Endothelial cell of umbilical vein (primary cell): ENCODE measurements at regions not wholly inside any gene's neighbourhood (a gene's known extent, or its start where the extent isn't known, plus 50 kb on each side); places are given as distances from the start of the nearest gene placed in this dataset.

ENCODE experiments used
- BruUV-seq: library from RNA; stranded (reverse); fragments of 400-500 nt; replicated peaks from 2 replicates; lab custom pipeline; 2021; lab: Mats Ljungman, UMichigan
- CTCF ChIA-PET: fragments of 300-600, 350-600 bp; sonication (Branson Sonifier 250); formaldehyde crosslinking; loops from one replicate; lab custom pipeline; 2021; ENCODE audit warnings: antibody characterized with exemption, inconsistent platforms; lab: Charles Lee
- POLR2A ChIA-PET: fragments of 300-600, 350-600 bp; sonication (Branson Sonifier 250); formaldehyde crosslinking; loops from one replicate; lab custom pipeline; 2021; ENCODE audit warnings: antibody characterized with exemption, inconsistent platforms; lab: Charles Lee
- DNase-seq: peaks from one replicate; pipeline ENCODE4 v3.0.0-alpha.2; 2011; ENCODE audit warnings: low read depth, low spot score
- FAIRE-seq: peaks from 2 replicates; lab custom pipeline; 2011; peaks lifted over from hg19 to GRCh38; lab: Jason Lieb, UNC
- H2AFZ ChIP-seq: 2 replicates; pipeline ENCODE4 v1.6.0; 2012; ENCODE audit warnings: low read depth, low read length, control low read depth, inconsistent platforms
- H3K27ac ChIP-seq: 2 replicates; pipeline ENCODE4 v1.5.1; 2011; ENCODE audit warnings: low read depth, mild to moderate bottlenecking, control low read depth, low read length, moderate library complexity; ENCODE audit not compliant: insufficient read depth
- H3K27me3 ChIP-seq, 2 experiments: 2 replicates each; pipeline versions ENCODE4 v1.6.0 to v1.6.1; 2011; ENCODE audit warnings: low read length in 2 of 2, mixed read lengths in 1 of 2; ENCODE audit not compliant: control insufficient read depth in 2 of 2, insufficient read depth in 2 of 2
- H3K36me3 ChIP-seq, 2 experiments: 2 replicates in 1 of 2; 3 replicates in 1 of 2; pipeline ENCODE4 v1.5.1; 2011; ENCODE audit warnings: low read length in 2 of 2, mild to moderate bottlenecking in 1 of 2, moderate library complexity in 1 of 2; ENCODE audit not compliant: control insufficient read depth in 2 of 2, insufficient read depth in 2 of 2; ENCODE audit errors: extremely low read depth in 1 of 2
- H3K4me1 ChIP-seq: 3 replicates; pipeline ENCODE4 v1.5.1; 2011; ENCODE audit warnings: mild to moderate bottlenecking, low read length; ENCODE audit not compliant: control insufficient read depth, insufficient read depth; ENCODE audit errors: extremely low read depth
- H3K4me2 ChIP-seq: 2 replicates; pipeline ENCODE4 v1.6.1; 2011; ENCODE audit warnings: low read length, control low read depth, mixed read lengths; ENCODE audit not compliant: insufficient read depth
- H3K4me3 ChIP-seq, 3 experiments: fragments of 200-600 bp in 1 of 3; sonication (generic), shearing (Covaris generic) in 1 of 3; replicated peaks in 1 of 3; 2 replicates each; pipeline ENCODE4 v1.5.1; 2011 to 2016; ENCODE audit warnings: control low read depth in 3 of 3, low read length in 3 of 3, mild to moderate bottlenecking in 2 of 3, inconsistent platforms in 1 of 3, low read depth in 1 of 3, moderate library complexity in 1 of 3; ENCODE audit not compliant: insufficient read depth in 1 of 3
- H3K79me2 ChIP-seq: 2 replicates; pipeline ENCODE4 v1.6.0; 2012; ENCODE audit warnings: low read length, inconsistent platforms; ENCODE audit not compliant: control insufficient read depth, insufficient read depth
- H3K9ac ChIP-seq: replicated peaks from 2 replicates; pipeline ENCODE3; 2011; ENCODE audit warnings: low read length, control low read depth; ENCODE audit not compliant: insufficient read depth; ENCODE audit errors: extremely low read depth
- H3K9me1 ChIP-seq: replicated peaks from 3 replicates; pipeline ENCODE4 v1.6.0; 2011; ENCODE audit warnings: mild to moderate bottlenecking, low read length; ENCODE audit not compliant: control insufficient read depth, insufficient read depth; ENCODE audit errors: extremely low read depth
- H3K9me3 ChIP-seq: replicated peaks from 2 replicates; pipeline ENCODE4 v1.5.1; 2012; ENCODE audit warnings: low read length, inconsistent platforms; ENCODE audit not compliant: control insufficient read depth, insufficient read depth
- H4K20me1 ChIP-seq: replicated peaks from 2 replicates; pipeline ENCODE3; 2011; ENCODE audit warnings: mild to moderate bottlenecking, low read length; ENCODE audit not compliant: control insufficient read depth, insufficient read depth; ENCODE audit errors: extremely low read depth
- EZH2 ChIP-seq: IDR thresholded peaks from 2 replicates; pipeline ENCODE4 v1.6.1; 2012; ENCODE audit warnings: borderline replicate concordance, low read depth, mild to moderate bottlenecking, moderate library complexity, low read length, inconsistent platforms; ENCODE audit not compliant: severe bottlenecking
- FOS ChIP-seq: IDR thresholded peaks from 2 replicates; pipeline ENCODE4 v1.6.1; 2011; ENCODE audit warnings: mild to moderate bottlenecking, low read length, moderate library complexity, borderline replicate concordance; ENCODE audit not compliant: insufficient read depth
- GATA2 ChIP-seq: IDR thresholded peaks from 2 replicates; pipeline ENCODE4 v1.7.0; 2011; ENCODE audit warnings: low read depth, mild to moderate bottlenecking, moderate library complexity, mixed read lengths, low read length; ENCODE audit not compliant: insufficient read length, insufficient read depth
- JUN ChIP-seq: IDR thresholded peaks from 2 replicates; pipeline ENCODE4 v1.6.1; 2011; ENCODE audit warnings: borderline replicate concordance, low read depth; ENCODE audit not compliant: insufficient read length, insufficient read depth
- MYC ChIP-seq: IDR thresholded peaks from one replicate; pipeline ENCODE4 v1.6.1; 2011; ENCODE audit warnings: mild to moderate bottlenecking, low read depth, low read length
- POLR2A ChIP-seq: IDR thresholded peaks from 2 replicates; pipeline ENCODE4 v1.6.1; 2012; ENCODE audit warnings: low read depth, mild to moderate bottlenecking, control low read depth, low read length
- POLR2AphosphoS5 ChIP-seq: IDR thresholded peaks from 2 replicates; pipeline ENCODE4 v1.6.1; 2012; ENCODE audit warnings: low read depth, mild to moderate bottlenecking, control low read depth, low read length, moderate library complexity; ENCODE audit not compliant: insufficient read depth
- dilution Hi-C: fragments of 300-500 bp; cut with MboI; formaldehyde crosslinking; loops from one replicate; pipeline ENCODE4 v1.15.0; 2019; ENCODE audit warnings: low sequenced_read_pairs; ENCODE audit not compliant: extremely low pct_ligation_motif_present
- intact Hi-C: fragments of 100-400 bp; cut with micrococcal nuclease; formaldehyde crosslinking; loops from one replicate; pipeline ENCODE4 v1.10.0; 2022
- TF ChIP-seq, protein P1 (sequence below), 2 donors: IDR thresholded peaks; 1 replicate in 1 of 2; 2 replicates in 1 of 2; pipeline ENCODE4 v1.5.1; 2011; ENCODE audit warnings: low read length in 2 of 2, mild to moderate bottlenecking in 2 of 2, moderate library complexity in 2 of 2, control low read depth in 1 of 2, inconsistent platforms in 1 of 2, low read depth in 1 of 2; ENCODE audit not compliant: insufficient read depth in 1 of 2; ENCODE audit errors: extremely low read depth in 1 of 2
- TF ChIP-seq, protein P2 (sequence below): IDR thresholded peaks from 2 replicates; pipeline ENCODE4 v1.6.1; 2011; ENCODE audit not compliant: insufficient read depth, insufficient read length

DNA sequence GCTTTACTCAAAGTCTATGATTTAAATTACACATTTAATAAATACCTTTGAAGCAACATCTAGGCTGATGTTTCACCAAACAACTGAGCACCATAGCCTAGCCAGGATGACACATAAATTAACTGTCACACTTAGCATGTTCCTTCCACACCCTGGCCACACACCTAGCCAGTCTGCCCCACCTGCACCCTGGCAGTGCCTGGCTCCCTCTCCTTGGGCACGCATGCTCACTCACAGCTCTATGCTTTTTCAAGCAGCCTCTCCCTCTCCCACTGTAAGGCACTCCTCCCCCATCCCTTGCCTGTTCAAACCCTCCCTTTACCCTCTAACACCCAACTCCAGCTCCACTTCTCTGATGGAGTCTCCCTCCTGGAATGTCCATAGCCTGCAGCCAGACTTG is 357.6 kb upstream of the KLHL29 start:
- H3K4me2 ChIP-seq: no peak overlapping the region
- no peak overlapping the region for H3K4me3 ChIP-seq
- no peaks in the 10 kb centered on the region for H3K79me2 ChIP-seq
- H3K36me3 ChIP-seq: no peaks in the 10 kb centered on the region
- TF ChIP-seq FOS: no peak
- TF ChIP-seq MYC: no peak
- TF ChIP-seq POLR2AphosphoS5: no peak
- TF ChIP-seq, protein P1, sequence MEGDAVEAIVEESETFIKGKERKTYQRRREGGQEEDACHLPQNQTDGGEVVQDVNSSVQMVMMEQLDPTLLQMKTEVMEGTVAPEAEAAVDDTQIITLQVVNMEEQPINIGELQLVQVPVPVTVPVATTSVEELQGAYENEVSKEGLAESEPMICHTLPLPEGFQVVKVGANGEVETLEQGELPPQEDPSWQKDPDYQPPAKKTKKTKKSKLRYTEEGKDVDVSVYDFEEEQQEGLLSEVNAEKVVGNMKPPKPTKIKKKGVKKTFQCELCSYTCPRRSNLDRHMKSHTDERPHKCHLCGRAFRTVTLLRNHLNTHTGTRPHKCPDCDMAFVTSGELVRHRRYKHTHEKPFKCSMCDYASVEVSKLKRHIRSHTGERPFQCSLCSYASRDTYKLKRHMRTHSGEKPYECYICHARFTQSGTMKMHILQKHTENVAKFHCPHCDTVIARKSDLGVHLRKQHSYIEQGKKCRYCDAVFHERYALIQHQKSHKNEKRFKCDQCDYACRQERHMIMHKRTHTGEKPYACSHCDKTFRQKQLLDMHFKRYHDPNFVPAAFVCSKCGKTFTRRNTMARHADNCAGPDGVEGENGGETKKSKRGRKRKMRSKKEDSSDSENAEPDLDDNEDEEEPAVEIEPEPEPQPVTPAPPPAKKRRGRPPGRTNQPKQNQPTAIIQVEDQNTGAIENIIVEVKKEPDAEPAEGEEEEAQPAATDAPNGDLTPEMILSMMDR (IDR thresholded peaks at IDR 0.05; ENCODE audit: extremely low read depth in 1 of 2, insufficient read depth in 1 of 2, low read depth in 1 of 2, low read length in 2 of 2): no peak
- TF ChIP-seq GATA2: no peak
- TF ChIP-seq EZH2: no peak
- no peak for TF ChIP-seq JUN
- TF ChIP-seq, protein P2, sequence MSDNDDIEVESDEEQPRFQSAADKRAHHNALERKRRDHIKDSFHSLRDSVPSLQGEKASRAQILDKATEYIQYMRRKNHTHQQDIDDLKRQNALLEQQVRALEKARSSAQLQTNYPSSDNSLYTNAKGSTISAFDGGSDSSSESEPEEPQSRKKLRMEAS: no peak
- no peak for TF ChIP-seq POLR2A
- no peak overlapping the region for H3K9ac ChIP-seq
- BruUV-seq: no TSS peak
- ChIA-PET POLR2A (no interaction called here), CTCF (no interaction called here)
- no peak overlapping the region for H3K27ac ChIP-seq
- dilution Hi-C loops: no loop called here
- no peak for DNase-seq
- H3K4me1 ChIP-seq: no peaks in the 10 kb centered on the region
- no peak for FAIRE-seq
- H3K9me1 ChIP-seq: no peaks in the 10 kb centered on the region
- H3K27me3 ChIP-seq: no peaks in the 10 kb centered on the region
- no peak overlapping the region for H2AFZ ChIP-seq
- intact Hi-C loops: no loop called here
- no peaks in the 10 kb centered on the region for H4K20me1 ChIP-seq
- H3K9me3 ChIP-seq: peaks cover 7% of the 10 kb centered on the region
